OCI-LY1 (cell line): ENCODE measurements at regions not wholly inside any gene's neighbourhood (a gene's known extent, or its start where the extent isn't known, plus 50 kb on each side); places are given as distances from the start of the nearest gene placed in this dataset.

ENCODE experiments used
- H2AFZ ChIP-seq: fragments of 200-600 bp; sonication (generic), shearing (Covaris generic); 2 replicates; pipeline ENCODE4 v1.6.0; 2014; ENCODE audit warnings: antibody characterized with exemption, mild to moderate bottlenecking, low read length
- H3F3A ChIP-seq: fragments of 200-600 bp; sonication (generic), shearing (Covaris generic); 2 replicates; pipeline ENCODE4 v1.6.0; 2014; ENCODE audit warnings: mild to moderate bottlenecking, antibody characterized with exemption, low read length, moderate library complexity; ENCODE audit not compliant: insufficient read depth
- H3K27ac ChIP-seq: fragments of 200-600 bp; sonication (generic); 2 replicates; pipeline ENCODE4 v1.5.1; 2014; ENCODE audit warnings: low read length, mixed run types, mild to moderate bottlenecking, low read depth; ENCODE audit not compliant: poor library complexity, severe bottlenecking
- H3K27me3 ChIP-seq: fragments of 200-600 bp; sonication (generic); 2 replicates; pipeline ENCODE4 v1.6.0; 2014; ENCODE audit warnings: antibody characterized with exemption, mild to moderate bottlenecking, low read length, moderate library complexity; ENCODE audit not compliant: insufficient read depth
- H3K36me3 ChIP-seq: fragments of 200-600 bp; sonication (generic); 2 replicates; pipeline ENCODE4 v1.6.1; 2014; ENCODE audit warnings: mild to moderate bottlenecking, antibody characterized with exemption, low read length, moderate library complexity, mixed read lengths; ENCODE audit not compliant: insufficient read depth
- H3K4me1 ChIP-seq: fragments of 200-600 bp; sonication (generic); 2 replicates; pipeline ENCODE4 v1.5.1; 2014; ENCODE audit warnings: mild to moderate bottlenecking, low read length, moderate library complexity; ENCODE audit not compliant: insufficient read depth, severe bottlenecking
- H3K4me2 ChIP-seq: fragments of 200-600 bp; sonication (generic), shearing (Covaris generic); 2 replicates; pipeline ENCODE4 v1.6.1; 2014; ENCODE audit warnings: low read length
- H3K4me3 ChIP-seq: fragments of 200-600 bp; sonication (generic); 2 replicates; pipeline ENCODE4 v1.5.1; 2014; ENCODE audit warnings: low read length, low read depth, mild to moderate bottlenecking, mixed read lengths; ENCODE audit not compliant: poor library complexity, severe bottlenecking
- H3K79me2 ChIP-seq: fragments of 200-600 bp; shearing (Covaris generic); 2 replicates; pipeline ENCODE4 v1.6.1; 2016; ENCODE audit warnings: mixed run types, low read length, mixed read lengths; ENCODE audit not compliant: insufficient read depth
- H3K9ac ChIP-seq: fragments of 200-600 bp; sonication (generic), shearing (Covaris generic); 2 replicates; pipeline ENCODE4 v1.6.1; 2014; ENCODE audit warnings: mild to moderate bottlenecking, low read length, mixed read lengths
- H3K9me2 ChIP-seq: fragments of 200-600 bp; sonication (generic), shearing (Covaris generic); 2 replicates; pipeline ENCODE4 v1.6.1; 2014; ENCODE audit warnings: low read depth, mild to moderate bottlenecking, low read length, mixed read lengths
- H3K9me3 ChIP-seq: fragments of 200-600 bp; shearing (Covaris generic); 2 replicates; pipeline ENCODE4 v1.6.1; 2014; ENCODE audit warnings: low read length, mixed read lengths
- H4K20me1 ChIP-seq: fragments of 200-600 bp; sonication (generic), shearing (Covaris generic); 2 replicates; pipeline ENCODE4 v1.6.0; 2016; ENCODE audit warnings: mild to moderate bottlenecking, low read length; ENCODE audit not compliant: insufficient read depth
- EZH2 ChIP-seq: fragments of 200-600 bp; sonication (generic), shearing (Covaris generic); IDR thresholded peaks from 2 replicates; pipeline ENCODE4 v1.8.0; 2017; ENCODE audit warnings: borderline replicate concordance, mixed run types, mild to moderate bottlenecking, antibody characterized with exemption, low read length, moderate library complexity, mixed read lengths
- TF ChIP-seq, protein P1 (sequence below): fragments of 200-600 bp; sonication (generic), shearing (Covaris generic); IDR thresholded peaks from 2 replicates; pipeline ENCODE4 v1.5.1; 2017; ENCODE audit warnings: mild to moderate bottlenecking, antibody characterized with exemption, low read length, moderate library complexity, mixed read lengths

DNA sequence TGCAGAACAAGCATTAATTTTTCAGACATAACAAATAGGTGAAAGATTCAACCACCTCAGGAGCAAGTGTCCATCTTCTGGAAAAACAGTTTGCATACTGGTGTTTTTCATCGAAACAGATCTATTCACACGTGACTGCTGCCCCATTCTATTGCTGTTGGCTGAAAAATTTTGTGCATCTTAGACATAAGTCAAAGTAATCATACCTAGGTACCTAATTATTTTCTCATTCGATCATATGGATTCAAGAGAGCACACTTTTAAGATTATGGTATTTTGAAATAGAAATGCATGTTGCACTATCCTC, 72.9 kb upstream of the CDH6 start:
- Histone ChIP-seq H3K27me3 (no peaks in the 10 kb centered on the region), H3F3A (no peaks in the 10 kb centered on the region), H2AFZ (no peak overlapping the region), H3K9me2 (no peaks in the 10 kb centered on the region), H3K79me2 (no peaks in the 10 kb centered on the region), H3K4me1 (no peaks in the 10 kb centered on the region), H3K9me3 (no peaks in the 10 kb centered on the region), H3K4me3 (no peak overlapping the region), H4K20me1 (no peaks in the 10 kb centered on the region), H3K4me2 (no peak overlapping the region), H3K27ac (no peak overlapping the region), H3K36me3 (no peaks in the 10 kb centered on the region), H3K9ac (no peak overlapping the region)
- TF ChIP-seq, protein P1, sequence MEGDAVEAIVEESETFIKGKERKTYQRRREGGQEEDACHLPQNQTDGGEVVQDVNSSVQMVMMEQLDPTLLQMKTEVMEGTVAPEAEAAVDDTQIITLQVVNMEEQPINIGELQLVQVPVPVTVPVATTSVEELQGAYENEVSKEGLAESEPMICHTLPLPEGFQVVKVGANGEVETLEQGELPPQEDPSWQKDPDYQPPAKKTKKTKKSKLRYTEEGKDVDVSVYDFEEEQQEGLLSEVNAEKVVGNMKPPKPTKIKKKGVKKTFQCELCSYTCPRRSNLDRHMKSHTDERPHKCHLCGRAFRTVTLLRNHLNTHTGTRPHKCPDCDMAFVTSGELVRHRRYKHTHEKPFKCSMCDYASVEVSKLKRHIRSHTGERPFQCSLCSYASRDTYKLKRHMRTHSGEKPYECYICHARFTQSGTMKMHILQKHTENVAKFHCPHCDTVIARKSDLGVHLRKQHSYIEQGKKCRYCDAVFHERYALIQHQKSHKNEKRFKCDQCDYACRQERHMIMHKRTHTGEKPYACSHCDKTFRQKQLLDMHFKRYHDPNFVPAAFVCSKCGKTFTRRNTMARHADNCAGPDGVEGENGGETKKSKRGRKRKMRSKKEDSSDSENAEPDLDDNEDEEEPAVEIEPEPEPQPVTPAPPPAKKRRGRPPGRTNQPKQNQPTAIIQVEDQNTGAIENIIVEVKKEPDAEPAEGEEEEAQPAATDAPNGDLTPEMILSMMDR = no peak
- no peak for TF ChIP-seq EZH2

DNA sequence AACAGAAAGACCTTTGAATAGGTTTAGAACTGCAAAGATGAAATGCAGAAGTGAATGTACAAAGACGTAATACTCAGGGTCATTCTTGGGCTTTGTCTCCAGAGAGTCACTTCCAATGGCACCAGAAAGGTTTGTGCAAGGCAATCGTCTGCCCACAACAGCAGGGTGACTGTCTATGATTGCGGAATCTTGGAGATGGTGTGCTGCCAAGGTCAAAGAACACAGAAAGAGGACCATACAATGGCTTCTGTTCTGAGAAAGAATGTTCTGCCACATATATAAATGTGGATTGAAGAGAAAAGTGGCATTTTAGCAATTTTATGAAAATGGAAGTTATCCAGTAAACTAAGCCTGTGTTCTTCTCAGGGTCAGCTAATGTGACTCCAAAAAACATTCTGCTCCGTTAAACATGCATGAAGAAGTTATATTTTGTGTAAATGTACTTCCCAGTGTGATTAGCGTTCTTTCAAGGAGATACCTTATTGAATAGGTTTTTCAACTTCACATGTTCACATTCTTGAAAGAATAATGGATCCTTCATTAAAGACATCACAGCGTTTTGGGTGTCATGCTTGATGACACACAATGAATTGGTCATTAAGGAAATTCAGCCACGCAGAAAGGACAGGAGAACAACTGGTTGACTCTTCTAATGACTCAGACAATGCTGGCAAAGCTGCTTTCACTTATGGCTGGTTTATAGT, 73.4 kb upstream of the CDH6 start:
- TF ChIP-seq, protein P1 = no peak
- Histone ChIP-seq H3K9me2 (no peaks in the 10 kb centered on the region), H2AFZ (no peak overlapping the region), H3F3A (no peaks in the 10 kb centered on the region), H3K9ac (no peak overlapping the region), H4K20me1 (no peaks in the 10 kb centered on the region), H3K4me3 (no peak overlapping the region), H3K79me2 (no peaks in the 10 kb centered on the region), H3K27ac (no peak overlapping the region), H3K4me1 (no peaks in the 10 kb centered on the region), H3K27me3 (no peaks in the 10 kb centered on the region), H3K9me3 (no peaks in the 10 kb centered on the region), H3K36me3 (no peaks in the 10 kb centered on the region), H3K4me2 (no peak overlapping the region)

DNA sequence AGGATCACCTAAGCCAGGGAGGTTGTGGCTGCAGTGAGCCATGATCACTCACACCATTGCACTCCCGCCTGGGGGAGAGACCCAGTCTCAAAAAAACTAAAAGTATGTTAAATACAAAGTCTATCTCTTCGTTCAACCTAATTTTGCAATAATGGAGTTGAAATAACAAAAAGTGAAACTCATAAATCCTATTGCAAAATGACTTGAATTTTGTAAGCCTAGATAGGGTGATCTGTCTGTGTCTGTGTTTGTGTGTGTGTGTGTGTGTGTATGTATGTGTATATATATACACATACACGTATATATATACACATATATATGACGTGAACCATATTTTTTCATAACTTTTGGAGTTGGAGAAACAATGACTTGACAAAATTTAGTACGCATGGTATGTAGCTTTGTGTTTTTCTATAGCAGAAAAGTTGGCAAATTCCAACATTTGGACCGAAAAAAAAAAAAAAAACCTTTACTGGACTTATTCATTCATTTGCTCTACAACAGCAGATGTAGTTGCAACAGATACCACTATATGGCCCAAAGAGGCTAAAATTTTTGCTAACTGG, 76.9 kb upstream of the CDH6 start:
- Histone ChIP-seq H3F3A (no peaks in the 10 kb centered on the region), H3K27ac (no peak overlapping the region), H3K4me2 (no peak overlapping the region), H3K79me2 (no peaks in the 10 kb centered on the region), H3K9me2 (no peaks in the 10 kb centered on the region), H3K9ac (no peak overlapping the region), H2AFZ (no peak overlapping the region), H3K4me3 (no peak overlapping the region), H3K4me1 (no peaks in the 10 kb centered on the region), H3K27me3 (no peaks in the 10 kb centered on the region), H4K20me1 (no peaks in the 10 kb centered on the region), H3K9me3 (no peaks in the 10 kb centered on the region), H3K36me3 (no peaks in the 10 kb centered on the region)
- TF ChIP-seq, protein P1 = no peak
- TF ChIP-seq EZH2 = no peak
